Vagina (tissue), 2 donors: ENCODE measurements at regions not wholly inside any gene's neighbourhood (a gene's known extent, or its start where the extent isn't known, plus 50 kb on each side); places are given as distances from the start of the nearest gene placed in this dataset.

Source experiments
- DNase-seq, 2 donors: peaks; one replicate each; pipeline ENCODE4 v3.0.0-alpha.2; 2017; ENCODE audit errors: extremely low spot score in 2 of 2
- H3K27ac ChIP-seq: fragments of 200-600 bp; sonication (generic); one replicate; pipeline ENCODE4 v1.5.1; 2019
- H3K27me3 ChIP-seq: fragments of 200-600 bp; sonication (generic); one replicate; pipeline ENCODE4 v1.5.1; 2019
- H3K36me3 ChIP-seq, 2 donors: fragments of 200-600 bp; sonication (generic); one replicate each; pipeline ENCODE4 v1.5.1; 2017 to 2019
- H3K4me1 ChIP-seq: fragments of 200-600 bp; sonication (generic); one replicate; pipeline ENCODE4 v1.5.1; 2019
- H3K4me3 ChIP-seq, 2 donors: fragments of 200-600 bp; sonication (generic); 1 replicate in 1 of 2; 2 replicates in 1 of 2; pipeline ENCODE4 v1.5.1; 2016 to 2019
- H3K9me3 ChIP-seq: fragments of 200-600 bp; sonication (generic); one replicate; pipeline ENCODE4 v1.5.1; 2019
- CTCF ChIP-seq, 3 experiments: fragments of 450-650 bp in 2 of 3; fragments of 200-600 bp in 1 of 3; sonication (generic) in 1 of 3; IDR thresholded peaks; one replicate each; pipeline ENCODE4 v1.5.1; 2017 to 2019; ENCODE audit warnings: antibody characterized with exemption in 3 of 3, mild to moderate bottlenecking in 2 of 3, moderate library complexity in 2 of 3
- POLR2A ChIP-seq, 2 donors: fragments of 450-650 bp; IDR thresholded peaks; one replicate each; pipeline ENCODE4 v1.6.1; 2017; ENCODE audit warnings: antibody characterized with exemption in 2 of 2, mild to moderate bottlenecking in 2 of 2, moderate library complexity in 2 of 2
- POLR2AphosphoS5 ChIP-seq, 2 donors: sonication (generic); formaldehyde crosslinking; IDR thresholded peaks; one replicate each; pipeline ENCODE4 v1.9.0; 2017; ENCODE audit warnings: antibody characterized with exemption in 2 of 2, mild to moderate bottlenecking in 2 of 2, low read depth in 1 of 2; ENCODE audit not compliant: insufficient read depth in 1 of 2
- intact Hi-C: fragments of 100-400 bp; cut with DNase I; formaldehyde crosslinking; loops from one replicate; pipeline ENCODE4 v1.15.1; 2023

GRCh38 chr1:101298663-101299062 is 61.8 kb downstream of the S1PR1 start:
- Histone ChIP-seq H3K9me3 (no peaks in the 10 kb centered on the region), H3K36me3 (no peaks in the 10 kb centered on the region), H3K27me3 (no peaks in the 10 kb centered on the region), H3K4me3 (no peak overlapping the region), H3K27ac (no peak overlapping the region), H3K4me1 (no peaks in the 10 kb centered on the region)
- DNase-seq: no peak
- TF ChIP-seq POLR2A (IDR thresholded peaks at IDR 0.05): no peak
- TF ChIP-seq CTCF (IDR thresholded peaks at IDR 0.05): no peak
- no peak for TF ChIP-seq POLR2AphosphoS5 (IDR thresholded peaks at IDR 0.05; ENCODE audit: insufficient read depth in 1 of 2, low read depth in 1 of 2)
- intact Hi-C loops: loop anchor here (10.0 kb wide), 1 partner anchor 374 kb away; no protein-coding TSS in a partner anchor

GRCh38 chr1:101299141-101299540 is 62.3 kb downstream of the S1PR1 start:
- Histone ChIP-seq H3K4me3 (no peak overlapping the region), H3K9me3 (no peaks in the 10 kb centered on the region), H3K4me1 (no peaks in the 10 kb centered on the region), H3K27me3 (no peaks in the 10 kb centered on the region), H3K36me3 (no peaks in the 10 kb centered on the region), H3K27ac (no peak overlapping the region)
- intact Hi-C loops: loop anchor here (10.0 kb wide), 1 partner anchor 374 kb away; no protein-coding TSS in a partner anchor
- DNase-seq: no peak
- TF ChIP-seq CTCF (IDR thresholded peaks at IDR 0.05) (no peak), POLR2A (IDR thresholded peaks at IDR 0.05) (no peak), POLR2AphosphoS5 (IDR thresholded peaks at IDR 0.05; ENCODE audit: insufficient read depth in 1 of 2, low read depth in 1 of 2) (no peak)

- intact Hi-C loops: loop anchor here (10.0 kb wide), 1 partner anchor 375 kb away; no protein-coding TSS in a partner anchor
- TF ChIP-seq POLR2A (IDR thresholded peaks at IDR 0.05): no peak
- no peak for TF ChIP-seq CTCF (IDR thresholded peaks at IDR 0.05)
- no peak for TF ChIP-seq POLR2AphosphoS5 (IDR thresholded peaks at IDR 0.05; ENCODE audit: insufficient read depth in 1 of 2, low read depth in 1 of 2)
- Histone ChIP-seq H3K36me3 (no peaks in the 10 kb centered on the region), H3K27me3 (no peaks in the 10 kb centered on the region), H3K9me3 (no peaks in the 10 kb centered on the region), H3K4me1 (no peaks in the 10 kb centered on the region), H3K27ac (no peak overlapping the region), H3K4me3 (no peak overlapping the region)
- DNase-seq: no peak
Measured at GRCh38 chr1:101299710-101300109, 62.9 kb downstream of the S1PR1 start.

GRCh38 chr1:101300916-101301315 is 64.1 kb downstream of the S1PR1 start:
- no peak for DNase-seq
- H3K9me3 ChIP-seq: no peaks in the 10 kb centered on the region
- H3K36me3 ChIP-seq: no peaks in the 10 kb centered on the region
- no peak overlapping the region for H3K27ac ChIP-seq
- no peak overlapping the region for H3K4me3 ChIP-seq
- H3K4me1 ChIP-seq: no peaks in the 10 kb centered on the region
- H3K27me3 ChIP-seq: no peaks in the 10 kb centered on the region
- TF ChIP-seq POLR2A (IDR thresholded peaks at IDR 0.05) (no peak), POLR2AphosphoS5 (IDR thresholded peaks at IDR 0.05; ENCODE audit: insufficient read depth in 1 of 2, low read depth in 1 of 2) (no peak), CTCF (IDR thresholded peaks at IDR 0.05) (no peak)
- intact Hi-C loops: no loop called here

- DNase-seq: peak in 1 of 2 donors; percentile 34
- Histone ChIP-seq H3K4me1 (no peaks in the 10 kb centered on the region), H3K36me3 (no peaks in the 10 kb centered on the region), H3K9me3 (no peaks in the 10 kb centered on the region), H3K27me3 (no peaks in the 10 kb centered on the region), H3K4me3 (no peak overlapping the region), H3K27ac (no peak overlapping the region)
- intact Hi-C loops: no loop called here
- TF ChIP-seq CTCF (IDR thresholded peaks at IDR 0.05) (no peak), POLR2AphosphoS5 (IDR thresholded peaks at IDR 0.05; ENCODE audit: insufficient read depth in 1 of 2, low read depth in 1 of 2) (no peak), POLR2A (IDR thresholded peaks at IDR 0.05) (no peak)
Measured at GRCh38 chr1:101301446-101302057, 64.7 kb downstream of the S1PR1 start.
